B cell (primary cell): ENCODE measurements at regions not wholly inside any gene's neighbourhood (a gene's known extent, or its start where the extent isn't known, plus 50 kb on each side); places are given as distances from the start of the nearest gene placed in this dataset.

ENCODE experiments used
- EZH2 ChIP-seq: IDR thresholded peaks from 2 replicates; pipeline ENCODE4 v1.6.1; 2012; ENCODE audit warnings: borderline replicate concordance, low read depth, mild to moderate bottlenecking, moderate library complexity, low read length; ENCODE audit not compliant: insufficient read depth, poor library complexity, severe bottlenecking
- TF ChIP-seq, protein P1 (sequence below): fragments of 200-600 bp; IDR thresholded peaks from one replicate; pipeline ENCODE4 v1.8.0; 2022; ENCODE audit warnings: antibody characterized with exemption, mild to moderate bottlenecking

DNA sequence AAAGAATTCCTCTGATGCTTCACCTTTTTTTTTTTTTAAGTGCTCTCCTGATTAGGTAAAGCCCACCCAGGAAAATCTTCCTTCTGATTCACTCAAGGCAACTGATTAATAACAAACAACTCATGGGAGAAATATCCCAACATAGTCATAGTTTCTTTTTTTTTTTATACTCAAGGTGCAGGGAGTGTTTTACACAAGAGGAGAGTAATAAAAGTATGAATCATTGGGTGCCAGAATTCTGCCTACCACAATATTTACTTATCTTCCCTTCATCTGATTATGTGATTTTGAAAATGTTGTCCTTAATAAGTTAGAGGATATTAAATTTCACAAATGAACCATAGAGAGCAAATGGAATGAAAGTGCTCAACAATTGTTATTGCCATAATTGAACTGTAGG is 329.9 kb downstream of the TECRL start:
- TF ChIP-seq, protein P1, sequence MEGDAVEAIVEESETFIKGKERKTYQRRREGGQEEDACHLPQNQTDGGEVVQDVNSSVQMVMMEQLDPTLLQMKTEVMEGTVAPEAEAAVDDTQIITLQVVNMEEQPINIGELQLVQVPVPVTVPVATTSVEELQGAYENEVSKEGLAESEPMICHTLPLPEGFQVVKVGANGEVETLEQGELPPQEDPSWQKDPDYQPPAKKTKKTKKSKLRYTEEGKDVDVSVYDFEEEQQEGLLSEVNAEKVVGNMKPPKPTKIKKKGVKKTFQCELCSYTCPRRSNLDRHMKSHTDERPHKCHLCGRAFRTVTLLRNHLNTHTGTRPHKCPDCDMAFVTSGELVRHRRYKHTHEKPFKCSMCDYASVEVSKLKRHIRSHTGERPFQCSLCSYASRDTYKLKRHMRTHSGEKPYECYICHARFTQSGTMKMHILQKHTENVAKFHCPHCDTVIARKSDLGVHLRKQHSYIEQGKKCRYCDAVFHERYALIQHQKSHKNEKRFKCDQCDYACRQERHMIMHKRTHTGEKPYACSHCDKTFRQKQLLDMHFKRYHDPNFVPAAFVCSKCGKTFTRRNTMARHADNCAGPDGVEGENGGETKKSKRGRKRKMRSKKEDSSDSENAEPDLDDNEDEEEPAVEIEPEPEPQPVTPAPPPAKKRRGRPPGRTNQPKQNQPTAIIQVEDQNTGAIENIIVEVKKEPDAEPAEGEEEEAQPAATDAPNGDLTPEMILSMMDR = no peak
- TF ChIP-seq EZH2 = no peak
